Ascending aorta (tissue), 2 donors: ENCODE measurements at regions not wholly inside any gene's neighbourhood (a gene's known extent, or its start where the extent isn't known, plus 50 kb on each side); places are given as distances from the start of the nearest gene placed in this dataset.

Source experiments
- DNase-seq, 2 donors: peaks; one replicate each; pipeline ENCODE4 v3.0.0-alpha.2; 2019; ENCODE audit warnings: low spot score in 2 of 2
- H3K27ac ChIP-seq, 2 donors: fragments of 200-600 bp; sonication (generic); one replicate each; pipeline ENCODE4 v1.5.1; 2016 to 2017; ENCODE audit warnings: mild to moderate bottlenecking in 1 of 2
- H3K27me3 ChIP-seq: fragments of 200-600 bp; sonication (generic); one replicate; pipeline ENCODE4 v1.5.1; 2017
- H3K36me3 ChIP-seq, 2 donors: fragments of 200-600 bp; sonication (generic); one replicate each; pipeline ENCODE4 v1.5.1; 2016
- H3K4me1 ChIP-seq, 2 donors: fragments of 200-600 bp; sonication (generic); one replicate each; pipeline ENCODE4 v1.5.1; 2016 to 2017; ENCODE audit warnings: mild to moderate bottlenecking in 1 of 2
- H3K4me3 ChIP-seq, 2 donors: fragments of 200-600 bp; sonication (generic); one replicate each; pipeline ENCODE4 v1.5.1; 2016 to 2017; ENCODE audit warnings: mild to moderate bottlenecking in 1 of 2
- H3K9me3 ChIP-seq, 2 donors: fragments of 200-600 bp; sonication (generic); one replicate each; pipeline ENCODE4 v1.5.1; 2016
- CTCF ChIP-seq, 3 experiments: fragments of 200-600 bp in 2 of 3; fragments of 450-650 bp in 1 of 3; sonication (generic) in 2 of 3; IDR thresholded peaks; one replicate each; pipeline ENCODE4 v1.5.1; 2016 to 2019; ENCODE audit warnings: antibody characterized with exemption in 3 of 3, mild to moderate bottlenecking in 1 of 3, moderate library complexity in 1 of 3
- intact Hi-C: fragments of 100-400 bp; cut with DNase I; formaldehyde crosslinking; loops from one replicate; pipeline ENCODE4 v1.15.1; 2023

GRCh38 chr12:13581031-13581430, 384.5 kb downstream of the EMP1 start:
- no peaks in the 10 kb centered on the region for H3K27me3 ChIP-seq
- no peaks in the 10 kb centered on the region for H3K9me3 ChIP-seq
- no peaks in the 10 kb centered on the region for H3K4me1 ChIP-seq
- no peaks in the 10 kb centered on the region for H3K36me3 ChIP-seq
- no peak overlapping the region for H3K27ac ChIP-seq
- no peak for TF ChIP-seq CTCF (IDR thresholded peaks at IDR 0.05)
- intact Hi-C loops = no loop called here
- no peak overlapping the region for H3K4me3 ChIP-seq
- no peak for DNase-seq

GRCh38 chr12:13580206-13580605, 383.7 kb downstream of the EMP1 start:
- TF ChIP-seq CTCF (IDR thresholded peaks at IDR 0.05) = no peak
- Histone ChIP-seq H3K36me3 (no peaks in the 10 kb centered on the region), H3K27ac (no peak overlapping the region), H3K27me3 (no peaks in the 10 kb centered on the region), H3K4me3 (no peak overlapping the region), H3K4me1 (no peaks in the 10 kb centered on the region), H3K9me3 (no peaks in the 10 kb centered on the region)
- intact Hi-C loops = no loop called here
- DNase-seq = no peak

GRCh38 chr12:13576935-13577500, 380.5 kb downstream of the EMP1 start:
- intact Hi-C loops = no loop called here
- DNase-seq = no peak
- no peak for TF ChIP-seq CTCF (IDR thresholded peaks at IDR 0.05)
- Histone ChIP-seq H3K27ac (no peak overlapping the region), H3K4me1 (no peaks in the 10 kb centered on the region), H3K9me3 (no peaks in the 10 kb centered on the region), H3K36me3 (no peaks in the 10 kb centered on the region), H3K4me3 (no peak overlapping the region), H3K27me3 (no peaks in the 10 kb centered on the region)

GRCh38 chr12:13573698-13574321, 377.3 kb downstream of the EMP1 start:
- no peak overlapping the region for H3K4me3 ChIP-seq
- H3K27me3 ChIP-seq = no peaks in the 10 kb centered on the region
- no peaks in the 10 kb centered on the region for H3K4me1 ChIP-seq
- no peak overlapping the region for H3K27ac ChIP-seq
- intact Hi-C loops = no loop called here
- no peak for DNase-seq
- no peaks in the 10 kb centered on the region for H3K9me3 ChIP-seq
- no peak for TF ChIP-seq CTCF (IDR thresholded peaks at IDR 0.05)
- H3K36me3 ChIP-seq = no peaks in the 10 kb centered on the region

- H3K27me3 ChIP-seq = no peaks in the 10 kb centered on the region
- no peak overlapping the region for H3K27ac ChIP-seq
- no peak for TF ChIP-seq CTCF (IDR thresholded peaks at IDR 0.05)
- intact Hi-C loops = no loop called here
- no peaks in the 10 kb centered on the region for H3K36me3 ChIP-seq
- DNase-seq = no peak
- H3K4me1 ChIP-seq = no peaks in the 10 kb centered on the region
- no peaks in the 10 kb centered on the region for H3K9me3 ChIP-seq
- no peak overlapping the region for H3K4me3 ChIP-seq
These were observed 374.5 kb downstream of the EMP1 start for GRCh38 chr12:13571035-13571434.
